G401 (cell line): ENCODE measurements at regions not wholly inside any gene's neighbourhood (a gene's known extent, or its start where the extent isn't known, plus 50 kb on each side); places are given as distances from the start of the nearest gene placed in this dataset.

Experiments
- DNase-seq: peaks from one replicate; pipeline ENCODE4 v3.0.0-alpha.2; 2015; ENCODE audit warnings: low spot score
- in situ Hi-C: cut with HindIII; loops from 2 replicates; pipeline ENCODE4 v1.10.0; 2016; ENCODE audit warnings: low sequenced_read_pairs, mixed read lengths

- no peak for DNase-seq
- in situ Hi-C loops = no loop called here
These were observed 301.0 kb upstream of the PCSK5 start for GRCh38 chr9:75589497-75589896.

GRCh38 chr9:75591972-75592371, 298.5 kb upstream of the PCSK5 start:
- no peak for DNase-seq
- in situ Hi-C loops = no loop called here

- in situ Hi-C loops = no loop called here
These were observed 297.9 kb upstream of the PCSK5 start for GRCh38 chr9:75592586-75592985.

GRCh38 chr9:75593920-75594319, 296.6 kb upstream of the PCSK5 start:
- no peak for DNase-seq
- in situ Hi-C loops = no loop called here

More at GRCh38 chr9:75592586-75592985, 297.9 kb upstream of the PCSK5 start:
- DNase-seq = no peak

- in situ Hi-C loops = no loop called here
- no peak for DNase-seq
These were observed 291.3 kb upstream of the PCSK5 start for GRCh38 chr9:75599126-75599525.

GRCh38 chr9:75601280-75601679, 289.2 kb upstream of the PCSK5 start:
- in situ Hi-C loops = no loop called here
- DNase-seq = no peak

GRCh38 chr9:75602060-75602459, 288.4 kb upstream of the PCSK5 start:
- in situ Hi-C loops = no loop called here
- DNase-seq = no peak

GRCh38 chr9:75604661-75605060, 285.8 kb upstream of the PCSK5 start:
- in situ Hi-C loops = no loop called here
- no peak for DNase-seq

- in situ Hi-C loops = no loop called here
- no peak for DNase-seq
These were observed 283.0 kb upstream of the PCSK5 start for GRCh38 chr9:75607521-75607920.

GRCh38 chr9:75609401-75609800, 281.1 kb upstream of the PCSK5 start:
- DNase-seq = no peak
- in situ Hi-C loops = no loop called here

- in situ Hi-C loops = no loop called here
- DNase-seq = no peak
These were observed 280.2 kb upstream of the PCSK5 start for GRCh38 chr9:75610246-75610645.

- in situ Hi-C loops = no loop called here
- DNase-seq = no peak
These were observed 278.3 kb upstream of the PCSK5 start for GRCh38 chr9:75612205-75612604.

- DNase-seq = no peak
- in situ Hi-C loops = no loop called here
These were observed 277.7 kb upstream of the PCSK5 start for GRCh38 chr9:75612754-75613153.

GRCh38 chr9:75615284-75615683, 275.2 kb upstream of the PCSK5 start:
- in situ Hi-C loops = no loop called here
- DNase-seq = no peak

- in situ Hi-C loops = no loop called here
- no peak for DNase-seq
These were observed 274.4 kb upstream of the PCSK5 start for GRCh38 chr9:75616052-75616451.

- DNase-seq = no peak
- in situ Hi-C loops = no loop called here
These were observed 273.5 kb upstream of the PCSK5 start for GRCh38 chr9:75616841-75617566.

- in situ Hi-C loops = no loop called here
- DNase-seq = no peak
These were observed 267.0 kb upstream of the PCSK5 start for GRCh38 chr9:75623462-75623861.

- in situ Hi-C loops = no loop called here
- DNase-seq = no peak
These were observed 265.5 kb upstream of the PCSK5 start for GRCh38 chr9:75624998-75625397.

GRCh38 chr9:75626860-75627259, 263.6 kb upstream of the PCSK5 start:
- no peak for DNase-seq
- in situ Hi-C loops = no loop called here

- in situ Hi-C loops = no loop called here
These were observed 261.5 kb upstream of the PCSK5 start for GRCh38 chr9:75628952-75629351.

GRCh38 chr9:75633451-75634057, 256.9 kb upstream of the PCSK5 start:
- no peak for DNase-seq
- in situ Hi-C loops = no loop called here

More at GRCh38 chr9:75628952-75629351, 261.5 kb upstream of the PCSK5 start:
- no peak for DNase-seq
